HEK293 (cell line): ENCODE measurements at regions not wholly inside any gene's neighbourhood (a gene's known extent, or its start where the extent isn't known, plus 50 kb on each side); places are given as distances from the start of the nearest gene placed in this dataset.

Experiments used
- RBAK ChIP-seq: fragments of 450-650 bp; formaldehyde crosslinking; IDR thresholded peaks from 2 replicates; pipeline ENCODE4 v1.5.1; 2016; ENCODE audit warnings: missing biosample characterization, missing genetic modification characterization
- ZNF121 ChIP-seq: fragments of 450-650 bp; formaldehyde crosslinking; IDR thresholded peaks from 2 replicates; pipeline ENCODE4 v1.5.1; 2016; ENCODE audit warnings: missing biosample characterization, missing genetic modification characterization
- ZNF157 ChIP-seq: fragments of 450-650 bp; formaldehyde crosslinking; IDR thresholded peaks from 2 replicates; pipeline ENCODE4 v1.5.1; 2016; ENCODE audit warnings: missing biosample characterization, missing genetic modification characterization
- ZNF223 ChIP-seq: fragments of 450-650 bp; formaldehyde crosslinking; IDR thresholded peaks from 2 replicates; pipeline ENCODE4 v1.5.1; 2016; ENCODE audit warnings: missing biosample characterization, missing genetic modification characterization
- ZNF76 ChIP-seq: fragments of 450-650 bp; formaldehyde crosslinking; IDR thresholded peaks from 2 replicates; pipeline ENCODE4; 2016; ENCODE audit warnings: low read depth, missing biosample characterization, missing genetic modification characterization, borderline replicate concordance
- TF ChIP-seq, protein P1 (sequence below): fragments of 450-650 bp; formaldehyde crosslinking; IDR thresholded peaks from 2 replicates; pipeline ENCODE4 v1.5.1; 2016; ENCODE audit warnings: missing biosample characterization, missing genetic modification characterization
- TF ChIP-seq, protein P2 (sequence below): fragments of 450-650 bp; formaldehyde crosslinking; IDR thresholded peaks from 2 replicates; pipeline ENCODE4 v1.5.1; 2016; ENCODE audit warnings: missing biosample characterization, missing genetic modification characterization

DNA sequence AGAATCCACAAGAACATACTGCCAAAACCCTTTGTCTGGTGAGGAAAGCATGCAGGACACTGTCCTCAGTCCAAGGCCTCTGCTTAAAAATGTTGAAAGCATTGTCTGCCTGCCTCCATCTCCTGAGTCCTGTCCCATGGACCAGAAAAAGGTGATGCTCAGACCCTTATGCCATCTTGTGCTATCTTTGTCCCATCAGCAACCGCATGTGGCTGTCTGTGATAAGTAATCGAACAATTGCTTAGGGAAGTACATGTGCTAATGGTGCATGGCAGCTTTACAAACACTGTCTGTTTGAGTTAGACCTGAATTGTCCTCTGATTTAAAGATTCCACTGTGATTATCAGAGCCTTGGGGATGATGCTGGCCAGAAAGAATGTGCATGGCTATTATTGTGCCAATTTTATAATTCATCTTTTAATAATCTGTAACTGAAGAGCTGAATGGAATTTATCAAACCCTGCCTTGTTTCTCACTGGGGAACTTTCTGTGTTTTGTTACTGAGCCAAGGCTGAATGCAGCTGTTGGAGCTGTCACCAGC, 177.5 kb downstream of the DACT1 start:
- TF ChIP-seq ZNF157 (tag by site-specific recombination) = no peak
- TF ChIP-seq, protein P1, sequence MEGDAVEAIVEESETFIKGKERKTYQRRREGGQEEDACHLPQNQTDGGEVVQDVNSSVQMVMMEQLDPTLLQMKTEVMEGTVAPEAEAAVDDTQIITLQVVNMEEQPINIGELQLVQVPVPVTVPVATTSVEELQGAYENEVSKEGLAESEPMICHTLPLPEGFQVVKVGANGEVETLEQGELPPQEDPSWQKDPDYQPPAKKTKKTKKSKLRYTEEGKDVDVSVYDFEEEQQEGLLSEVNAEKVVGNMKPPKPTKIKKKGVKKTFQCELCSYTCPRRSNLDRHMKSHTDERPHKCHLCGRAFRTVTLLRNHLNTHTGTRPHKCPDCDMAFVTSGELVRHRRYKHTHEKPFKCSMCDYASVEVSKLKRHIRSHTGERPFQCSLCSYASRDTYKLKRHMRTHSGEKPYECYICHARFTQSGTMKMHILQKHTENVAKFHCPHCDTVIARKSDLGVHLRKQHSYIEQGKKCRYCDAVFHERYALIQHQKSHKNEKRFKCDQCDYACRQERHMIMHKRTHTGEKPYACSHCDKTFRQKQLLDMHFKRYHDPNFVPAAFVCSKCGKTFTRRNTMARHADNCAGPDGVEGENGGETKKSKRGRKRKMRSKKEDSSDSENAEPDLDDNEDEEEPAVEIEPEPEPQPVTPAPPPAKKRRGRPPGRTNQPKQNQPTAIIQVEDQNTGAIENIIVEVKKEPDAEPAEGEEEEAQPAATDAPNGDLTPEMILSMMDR = no peak
- TF ChIP-seq RBAK (tag by site-specific recombination) = no peak
- TF ChIP-seq ZNF121 (tag by site-specific recombination) = no peak
- TF ChIP-seq ZNF76 = no peak
- TF ChIP-seq, protein P2, sequence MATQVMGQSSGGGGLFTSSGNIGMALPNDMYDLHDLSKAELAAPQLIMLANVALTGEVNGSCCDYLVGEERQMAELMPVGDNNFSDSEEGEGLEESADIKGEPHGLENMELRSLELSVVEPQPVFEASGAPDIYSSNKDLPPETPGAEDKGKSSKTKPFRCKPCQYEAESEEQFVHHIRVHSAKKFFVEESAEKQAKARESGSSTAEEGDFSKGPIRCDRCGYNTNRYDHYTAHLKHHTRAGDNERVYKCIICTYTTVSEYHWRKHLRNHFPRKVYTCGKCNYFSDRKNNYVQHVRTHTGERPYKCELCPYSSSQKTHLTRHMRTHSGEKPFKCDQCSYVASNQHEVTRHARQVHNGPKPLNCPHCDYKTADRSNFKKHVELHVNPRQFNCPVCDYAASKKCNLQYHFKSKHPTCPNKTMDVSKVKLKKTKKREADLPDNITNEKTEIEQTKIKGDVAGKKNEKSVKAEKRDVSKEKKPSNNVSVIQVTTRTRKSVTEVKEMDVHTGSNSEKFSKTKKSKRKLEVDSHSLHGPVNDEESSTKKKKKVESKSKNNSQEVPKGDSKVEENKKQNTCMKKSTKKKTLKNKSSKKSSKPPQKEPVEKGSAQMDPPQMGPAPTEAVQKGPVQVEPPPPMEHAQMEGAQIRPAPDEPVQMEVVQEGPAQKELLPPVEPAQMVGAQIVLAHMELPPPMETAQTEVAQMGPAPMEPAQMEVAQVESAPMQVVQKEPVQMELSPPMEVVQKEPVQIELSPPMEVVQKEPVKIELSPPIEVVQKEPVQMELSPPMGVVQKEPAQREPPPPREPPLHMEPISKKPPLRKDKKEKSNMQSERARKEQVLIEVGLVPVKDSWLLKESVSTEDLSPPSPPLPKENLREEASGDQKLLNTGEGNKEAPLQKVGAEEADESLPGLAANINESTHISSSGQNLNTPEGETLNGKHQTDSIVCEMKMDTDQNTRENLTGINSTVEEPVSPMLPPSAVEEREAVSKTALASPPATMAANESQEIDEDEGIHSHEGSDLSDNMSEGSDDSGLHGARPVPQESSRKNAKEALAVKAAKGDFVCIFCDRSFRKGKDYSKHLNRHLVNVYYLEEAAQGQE = no peak
- TF ChIP-seq ZNF223 (tag by site-specific recombination) = no peak
